Hippocampal formation (tissue), 2 donors: ENCODE measurements at regions not wholly inside any gene's neighbourhood (a gene's known extent, or its start where the extent isn't known, plus 50 kb on each side); places are given as distances from the start of the nearest gene placed in this dataset.

Source experiments
- DNase-seq, 2 donors: peaks; one replicate each; lab custom pipeline; 2025; lab: John Stamatoyannopoulos, UW

DNA sequence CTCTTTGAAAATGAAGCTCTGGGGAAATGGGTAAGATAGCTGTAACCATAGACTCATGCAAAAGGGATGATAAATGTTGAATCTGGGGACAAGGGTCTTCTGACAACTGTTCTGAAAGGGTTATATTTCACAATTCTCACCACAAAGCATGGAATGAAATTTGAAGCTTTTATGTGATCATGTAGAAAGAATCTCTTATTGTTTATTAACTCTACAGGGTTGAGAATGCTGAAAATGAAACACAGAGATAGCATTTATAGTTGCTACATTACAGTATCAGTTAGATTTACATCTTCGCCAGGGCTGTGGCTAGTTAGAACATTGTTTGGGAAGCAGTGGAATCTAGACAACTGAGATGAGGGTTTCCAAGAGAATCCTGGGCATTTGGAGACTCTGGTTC is 97.4 kb upstream of the LHCGR start:
- no peak for DNase-seq

DNA sequence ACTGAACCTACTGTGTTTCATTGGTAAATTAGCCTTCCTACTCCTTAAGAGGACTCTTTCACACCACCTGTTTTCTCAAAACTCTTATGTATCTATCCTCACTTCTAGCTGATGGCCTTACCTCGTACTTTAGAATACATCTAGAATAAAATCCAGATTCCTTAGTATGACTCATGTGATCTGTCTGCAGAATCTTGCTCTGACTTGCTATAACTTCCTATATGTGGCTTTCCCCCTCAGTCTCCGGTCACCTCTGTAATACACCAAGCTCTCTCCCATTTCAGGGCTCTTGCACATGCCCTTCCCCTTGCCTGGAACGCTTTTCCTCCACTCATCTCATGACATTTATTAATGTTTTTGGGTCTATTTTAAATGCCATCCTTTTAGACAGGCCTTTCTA is 95.6 kb upstream of the LHCGR start:
- no peak for DNase-seq

DNA sequence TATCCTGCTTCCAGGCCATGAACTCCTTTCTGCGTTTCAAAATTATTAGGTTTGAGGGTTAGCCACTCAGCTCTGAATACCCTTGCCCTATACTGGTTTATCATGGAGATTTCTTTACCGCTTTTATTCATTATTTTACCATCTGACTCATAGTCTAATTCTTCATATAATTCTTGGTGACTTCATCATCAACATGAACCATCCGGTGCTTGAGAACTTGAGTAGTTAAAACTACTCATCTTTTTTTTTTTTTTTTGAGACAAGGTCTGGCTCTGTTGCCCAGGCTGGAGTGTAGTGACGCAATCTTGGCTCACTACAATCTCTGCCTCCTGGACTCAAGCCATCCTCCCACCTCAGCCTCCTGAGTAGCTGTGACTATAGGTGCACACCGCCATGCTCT is 94.2 kb upstream of the LHCGR start:
- DNase-seq = no peak

DNA sequence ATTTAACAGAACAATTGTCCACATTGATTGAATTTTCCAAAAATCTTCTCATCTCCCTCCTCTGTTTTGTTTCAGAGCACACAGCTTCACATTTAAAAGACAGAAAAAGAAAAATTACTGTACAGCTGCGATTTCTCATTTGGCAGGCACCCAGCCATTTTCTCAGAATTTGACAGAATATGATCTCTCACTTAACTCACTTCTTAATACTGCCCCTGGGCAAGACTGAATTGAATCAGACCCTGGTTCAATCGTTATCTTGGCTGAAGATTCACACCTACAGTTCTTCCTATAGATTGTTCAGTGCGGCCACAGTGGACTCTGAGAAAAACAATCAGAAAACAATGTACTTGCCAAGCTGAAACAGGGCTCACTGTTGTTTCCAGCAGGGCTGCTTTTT is 90.2 kb upstream of the LHCGR start:
- DNase-seq = no peak

DNA sequence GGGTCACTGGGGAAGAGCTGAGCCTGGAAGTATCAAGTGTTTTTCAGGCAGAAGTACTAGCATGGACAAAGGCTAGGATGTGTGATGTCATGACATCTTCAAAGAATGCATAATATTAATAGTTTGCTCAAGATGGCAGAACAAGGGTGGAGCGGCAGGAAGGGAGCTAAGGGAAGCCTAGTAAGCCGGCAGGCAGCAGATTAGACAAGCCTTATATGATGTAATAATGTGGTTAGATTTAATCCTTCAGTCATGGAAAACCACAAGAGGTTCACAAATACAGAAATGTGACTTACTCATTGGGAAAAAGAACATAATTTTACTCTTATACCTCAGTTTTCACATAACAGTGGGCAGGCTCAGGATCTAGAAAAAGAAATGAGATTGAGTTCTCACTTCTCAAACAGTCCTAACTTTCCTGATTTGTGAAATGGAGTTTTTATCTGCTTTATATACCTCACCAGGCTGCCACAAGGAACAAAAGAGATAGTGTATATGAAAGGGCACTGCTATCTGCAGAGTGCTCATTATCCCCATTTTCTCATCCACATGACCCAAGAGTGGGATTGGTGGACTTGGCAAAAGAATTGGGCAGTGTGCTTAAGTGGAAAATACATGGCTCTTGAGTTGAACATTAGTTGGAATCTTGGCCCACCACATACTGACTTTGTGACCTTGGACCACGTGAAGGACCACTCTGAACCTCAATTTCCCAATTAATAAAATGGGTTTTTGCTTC is 89.1 kb upstream of the LHCGR start:
- no peak for DNase-seq

DNA sequence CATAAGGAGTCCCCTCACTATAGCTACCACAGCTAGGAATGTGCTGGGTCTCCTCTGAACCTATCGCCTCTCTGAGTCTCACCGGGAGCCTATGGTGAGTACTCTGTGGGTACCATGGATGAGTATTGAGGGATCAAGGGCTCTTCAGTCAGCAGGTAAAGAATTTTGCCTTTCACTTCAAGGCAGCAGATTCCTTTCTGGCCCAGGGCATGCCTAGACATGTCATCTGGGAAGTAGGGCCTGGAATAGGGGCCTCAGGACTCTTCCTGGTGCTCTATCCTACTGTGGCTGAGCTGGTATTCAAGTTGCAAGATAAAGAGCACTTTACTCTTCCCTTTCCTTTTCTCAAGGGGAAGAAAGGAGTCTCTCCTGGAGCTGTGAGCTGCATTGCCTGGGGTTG is 85.6 kb upstream of the LHCGR start:
- DNase-seq = no peak

DNA sequence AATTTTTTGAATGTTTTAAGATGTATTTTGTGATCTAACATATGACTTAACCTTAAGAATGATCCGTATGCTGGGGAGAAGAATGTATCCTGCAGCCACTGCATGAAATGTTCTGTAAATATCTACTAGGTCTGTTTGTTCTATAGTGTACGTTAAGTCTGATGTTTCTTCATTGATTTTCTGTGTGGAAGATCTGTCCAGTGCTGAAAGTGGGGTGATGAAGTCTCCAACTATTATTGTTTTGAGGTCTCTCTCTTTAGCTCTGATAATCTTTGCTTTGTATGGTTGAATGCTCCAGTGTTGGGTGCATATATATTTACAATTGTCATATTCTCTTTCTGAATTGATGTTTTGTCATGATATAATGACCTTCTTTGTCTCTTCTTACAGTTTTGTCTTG is 82.5 kb upstream of the LHCGR start:
- no peak for DNase-seq

DNA sequence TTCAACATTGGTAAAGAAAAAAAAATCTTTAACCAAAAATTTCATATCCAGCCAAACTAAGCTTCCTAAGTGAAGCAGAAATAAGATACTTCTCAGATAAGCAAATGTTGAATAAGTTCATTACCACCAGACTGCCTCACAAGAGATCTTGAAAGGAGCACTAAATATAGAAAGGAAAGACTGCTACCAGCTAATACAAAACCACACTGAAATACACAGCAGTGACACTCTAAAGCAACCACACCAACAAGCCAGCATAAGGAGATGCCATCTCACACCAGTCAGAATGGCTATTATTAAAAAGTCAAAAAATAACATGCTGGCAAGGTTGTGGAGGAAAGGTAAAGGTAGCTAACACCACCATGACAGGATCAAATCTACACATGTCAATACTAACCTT is 74.0 kb upstream of the LHCGR start:
- no peak for DNase-seq

DNA sequence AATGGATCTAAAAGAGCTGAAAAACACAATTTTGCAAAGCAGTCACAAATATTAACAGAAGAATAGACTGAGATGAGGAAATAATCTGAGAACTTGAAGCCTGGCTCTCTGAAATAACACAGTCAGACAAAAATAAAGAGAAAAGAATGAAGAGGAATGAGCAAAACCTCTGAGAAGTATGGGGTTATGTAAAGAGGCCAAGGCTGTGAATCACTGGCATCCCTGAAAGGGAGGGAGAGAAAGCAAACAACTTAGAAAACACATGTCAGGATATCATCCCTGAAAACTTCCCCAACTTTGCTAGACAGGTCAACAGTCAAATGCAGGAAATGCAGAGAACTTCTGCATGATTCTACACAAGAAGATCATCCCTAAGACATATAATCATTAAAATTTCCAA is 73.5 kb upstream of the LHCGR start:
- DNase-seq = no peak

DNA sequence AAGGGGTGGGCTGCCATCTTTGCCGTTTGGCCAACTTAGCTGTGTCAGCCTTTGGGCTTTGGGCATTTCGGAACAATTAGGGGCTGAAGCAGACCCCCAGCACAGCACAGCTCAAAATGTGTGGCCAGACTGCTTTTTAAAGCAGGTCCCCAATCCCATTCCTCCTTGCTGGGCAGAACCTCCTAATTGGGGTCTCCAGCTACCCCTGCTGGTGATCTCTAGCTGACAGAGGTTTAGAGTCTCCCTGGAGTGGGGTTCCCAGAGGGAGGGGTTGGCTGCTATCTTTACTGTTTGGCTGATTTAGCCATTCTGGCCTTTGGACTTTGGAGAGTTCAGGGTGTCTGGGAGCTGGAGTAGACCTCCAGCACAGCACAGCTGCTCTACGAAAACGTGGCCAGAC is 71.5 kb upstream of the LHCGR start:
- DNase-seq = no peak

DNA sequence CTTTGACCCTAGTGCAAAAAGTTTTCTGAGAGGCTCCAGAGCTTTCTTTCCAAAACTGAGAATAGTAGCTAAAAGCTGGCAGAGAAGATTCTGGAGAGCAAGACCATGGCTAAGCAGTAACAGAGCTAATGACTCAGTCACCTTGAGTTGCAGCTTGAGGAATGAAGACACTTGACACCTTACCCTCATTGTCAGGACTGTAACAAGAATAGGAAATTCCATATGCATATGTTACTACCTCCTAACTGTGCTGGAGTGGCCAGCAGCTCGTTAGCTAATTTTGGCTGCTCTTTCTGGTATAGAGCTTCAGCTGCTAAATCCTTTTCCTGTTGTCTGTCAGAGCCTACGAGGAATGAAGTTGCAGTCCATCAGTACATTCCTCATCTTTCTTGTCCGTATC is 68.6 kb upstream of the LHCGR start:
- no peak for DNase-seq

DNA sequence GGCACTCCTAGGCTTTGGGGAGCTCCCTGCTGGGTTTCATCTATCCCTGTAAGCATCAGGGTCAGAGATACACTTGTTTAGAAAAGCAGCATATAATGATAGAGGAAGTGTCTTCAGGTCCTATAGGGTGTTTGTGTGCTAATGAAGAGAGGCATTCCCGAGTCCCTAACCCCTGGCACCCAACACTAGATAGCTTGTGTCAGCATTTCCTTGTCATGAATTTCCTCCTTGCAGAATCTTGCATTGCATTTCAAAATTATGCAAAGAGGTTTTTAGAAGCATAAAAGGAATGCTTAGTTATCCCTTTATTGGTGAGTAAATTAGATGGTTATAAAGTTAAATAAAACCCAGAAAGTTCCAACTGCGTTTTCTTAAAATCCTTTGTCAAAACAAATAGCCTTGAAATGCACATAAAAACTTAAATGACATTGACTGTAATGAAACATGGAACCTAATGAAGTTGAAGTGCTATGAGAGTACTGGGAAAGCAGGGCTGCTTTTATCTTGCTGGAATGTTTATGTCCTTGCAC is 63.7 kb upstream of the LHCGR start:
- no peak for DNase-seq

DNA sequence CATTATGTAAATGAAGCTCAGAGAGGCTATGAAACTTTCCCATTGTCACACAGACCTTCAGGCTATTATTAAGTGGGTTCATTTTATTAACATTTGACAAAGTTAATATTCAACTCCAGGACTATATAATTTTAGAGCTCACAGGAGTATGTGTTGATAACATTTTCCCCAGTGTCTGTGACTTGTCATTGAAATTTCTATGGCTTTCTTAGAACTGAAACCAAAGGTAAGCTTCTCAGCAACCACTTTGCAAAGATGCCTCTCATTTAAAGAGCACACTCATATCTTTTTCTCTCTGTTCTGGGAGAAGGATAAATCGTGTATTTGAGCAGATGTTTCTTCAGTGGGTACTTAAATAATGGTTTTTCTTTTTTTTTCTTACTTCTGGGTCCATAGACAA is 61.8 kb upstream of the LHCGR start:
- DNase-seq = no peak

DNA sequence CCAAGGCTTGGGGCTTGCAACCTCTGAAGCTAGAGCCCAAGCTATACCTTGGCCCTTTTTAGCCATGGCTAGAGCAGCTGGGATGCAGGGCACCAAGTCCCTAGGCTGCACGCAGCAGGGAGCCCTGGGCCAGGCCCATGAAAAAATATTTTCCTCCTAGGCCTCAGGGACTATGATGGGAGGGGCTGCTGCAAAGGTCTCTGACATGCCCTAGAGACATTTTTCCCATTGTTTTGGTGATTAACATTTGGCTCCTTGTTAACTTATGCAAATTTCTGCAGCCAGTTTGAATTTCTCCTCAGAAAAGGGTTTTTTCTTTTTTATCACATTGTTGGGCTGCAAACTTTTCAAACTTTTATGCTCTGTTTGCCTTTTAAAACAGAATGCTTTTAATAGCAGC is 56.9 kb upstream of the LHCGR start:
- no peak for DNase-seq

DNA sequence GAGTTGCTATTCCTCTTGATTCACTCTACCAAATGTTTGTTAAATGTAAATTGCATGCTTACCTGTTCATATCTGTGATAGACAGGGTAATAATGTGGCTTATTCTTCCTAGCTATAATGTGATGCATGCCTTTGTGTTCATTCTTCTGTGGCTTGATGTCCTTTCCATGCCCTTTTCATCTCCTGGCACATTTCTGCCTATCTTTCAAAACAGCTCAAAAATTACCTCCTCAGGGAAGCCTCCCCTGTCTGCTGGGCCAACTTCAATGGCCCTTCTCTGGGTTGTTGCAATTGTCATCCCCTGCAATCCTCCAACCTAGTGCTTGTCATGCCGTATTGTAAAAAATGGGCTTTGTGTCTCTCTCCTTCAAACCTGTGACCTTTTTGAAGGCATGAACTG is 52.8 kb upstream of the LHCGR start:
- no peak for DNase-seq
